ENCODE measurements at regions not wholly inside any gene's neighbourhood (a gene's known extent, or its start where the extent isn't known, plus 50 kb on each side); places are given as distances from the start of the nearest gene placed in this dataset.

GRCh38 chr5:152125661-152126205, 201.1 kb upstream of the GLRA1 start:
- no peak for TF ChIP-seq CTCF (IDR thresholded peaks at IDR 0.05; ENCODE audit: borderline replicate concordance, insufficient read depth, low read depth, low read length)
- H3K4me3 ChIP-seq (ENCODE audit: low read depth, low read length) = no peak overlapping the region

- TF ChIP-seq CTCF (IDR thresholded peaks at IDR 0.05; ENCODE audit: borderline replicate concordance, insufficient read depth, low read depth, low read length) = no peak
Observed at GRCh38 chr5:152124409-152125041, 199.9 kb upstream of the GLRA1 start.

GRCh38 chr5:152118676-152119470, 194.2 kb upstream of the GLRA1 start:
- no peak overlapping the region for H3K4me3 ChIP-seq (ENCODE audit: low read depth, low read length)
- no peak for TF ChIP-seq CTCF (IDR thresholded peaks at IDR 0.05; ENCODE audit: borderline replicate concordance, insufficient read depth, low read depth, low read length)

More at GRCh38 chr5:152124409-152125041, 199.9 kb upstream of the GLRA1 start:
- no peak overlapping the region for H3K4me3 ChIP-seq (ENCODE audit: low read depth, low read length)

GRCh38 chr5:152116934-152117333, 192.3 kb upstream of the GLRA1 start:
- no peak for TF ChIP-seq CTCF (IDR thresholded peaks at IDR 0.05; ENCODE audit: borderline replicate concordance, insufficient read depth, low read depth, low read length)
- H3K4me3 ChIP-seq (ENCODE audit: low read depth, low read length) = no peak overlapping the region

GRCh38 chr5:152113401-152113800, 188.8 kb upstream of the GLRA1 start:
- no peak overlapping the region for H3K4me3 ChIP-seq (ENCODE audit: low read depth, low read length)
- TF ChIP-seq CTCF (IDR thresholded peaks at IDR 0.05; ENCODE audit: borderline replicate concordance, insufficient read depth, low read depth, low read length) = no peak

- H3K4me3 ChIP-seq (ENCODE audit: low read depth, low read length) = no peak overlapping the region
- TF ChIP-seq CTCF (IDR thresholded peaks at IDR 0.05; ENCODE audit: borderline replicate concordance, insufficient read depth, low read depth, low read length) = no peak
Observed at GRCh38 chr5:152107220-152107619, 182.6 kb upstream of the GLRA1 start.
